Fibroblast of skin of right biceps (primary cell): ENCODE measurements at regions not wholly inside any gene's neighbourhood (a gene's known extent, or its start where the extent isn't known, plus 50 kb on each side); places are given as distances from the start of the nearest gene placed in this dataset.

ENCODE experiments used
- DNase-seq: peaks from one replicate; pipeline ENCODE4 v3.0.0-alpha.2; 2013

DNA sequence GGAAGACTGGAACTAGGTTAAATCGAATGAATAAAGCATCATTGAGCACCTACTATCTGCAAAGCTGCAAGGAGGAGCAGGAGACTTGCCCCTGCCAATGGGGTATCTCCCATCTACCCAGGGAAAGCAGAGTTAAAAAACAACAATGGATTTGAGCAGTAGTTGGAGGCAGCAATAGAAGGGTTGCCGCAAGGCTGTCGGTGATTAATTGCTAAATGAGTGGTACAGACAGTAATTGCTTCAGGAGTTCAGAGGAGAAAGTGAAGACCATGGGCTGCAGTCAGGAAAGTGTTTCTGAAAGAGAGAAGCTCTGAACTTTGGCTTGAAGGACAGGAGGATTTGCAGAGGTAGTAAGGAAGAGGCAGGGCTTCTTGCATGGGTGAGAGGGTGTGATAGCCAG lies 152.9 kb downstream of the ACTL8 start:
- DNase-seq: no peak

DNA sequence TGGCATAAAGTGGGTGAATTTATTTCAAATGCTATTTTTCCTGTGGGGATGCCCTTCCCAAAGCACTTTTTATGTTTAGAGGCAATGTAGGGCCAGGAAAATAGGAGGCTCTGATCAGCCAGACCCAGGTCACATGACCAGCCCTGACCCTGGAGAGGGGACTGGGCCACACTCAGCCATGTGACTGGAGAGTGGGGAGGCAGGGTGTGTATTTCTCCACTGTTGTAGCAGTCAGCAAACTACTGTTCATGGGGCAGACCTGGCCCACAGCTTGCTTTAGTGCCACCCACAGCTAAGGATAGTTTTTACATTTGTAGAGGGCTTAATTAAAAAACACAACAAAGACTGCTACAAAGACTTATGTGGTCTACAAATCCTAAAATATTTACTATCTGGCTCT lies 153.8 kb downstream of the ACTL8 start:
- no peak for DNase-seq

DNA sequence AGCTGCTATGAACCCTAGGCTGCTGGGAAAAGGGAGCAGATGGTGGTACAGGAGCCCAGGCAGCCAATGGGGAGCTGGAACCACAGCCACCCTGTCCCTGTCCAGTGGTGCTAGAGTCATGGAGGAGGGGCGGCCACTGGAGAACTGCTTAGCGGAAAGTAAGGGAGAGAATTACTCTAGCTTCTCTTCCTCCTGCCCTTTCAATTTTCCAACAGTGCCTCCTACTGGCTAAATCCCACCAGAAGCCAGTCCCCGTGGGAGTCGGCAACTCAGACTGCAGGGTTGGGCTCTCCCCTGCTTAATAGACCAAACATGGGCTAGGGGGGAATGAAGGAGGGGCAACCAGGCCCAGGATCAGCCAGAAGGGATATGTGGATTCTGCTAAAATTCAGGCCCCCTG lies 154.5 kb downstream of the ACTL8 start:
- peak; percentile 27 for DNase-seq

- no peak for DNase-seq
Measured at GRCh38 chr1:17911791-17912190, 156.7 kb downstream of the ACTL8 start.

DNA sequence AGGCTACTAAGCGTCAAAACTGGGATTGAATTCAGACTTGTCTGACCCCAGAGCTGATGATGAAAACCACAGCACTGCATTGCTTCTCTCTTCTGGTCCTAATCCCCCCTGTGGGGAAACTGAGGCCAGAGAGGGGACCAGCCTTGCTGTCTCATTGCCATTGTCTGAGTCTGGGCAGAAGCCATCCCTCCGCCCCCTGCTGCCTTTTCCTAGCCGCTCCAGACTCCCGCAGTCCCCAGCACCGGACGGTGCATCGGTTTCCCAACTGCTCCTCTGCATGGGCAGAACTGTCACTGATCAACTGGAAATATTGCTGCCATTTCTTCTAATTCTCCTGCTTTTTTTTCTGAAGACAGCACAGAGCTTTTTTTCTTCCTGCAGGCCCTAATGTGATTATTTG lies 157.4 kb downstream of the ACTL8 start:
- DNase-seq: no peak

DNA sequence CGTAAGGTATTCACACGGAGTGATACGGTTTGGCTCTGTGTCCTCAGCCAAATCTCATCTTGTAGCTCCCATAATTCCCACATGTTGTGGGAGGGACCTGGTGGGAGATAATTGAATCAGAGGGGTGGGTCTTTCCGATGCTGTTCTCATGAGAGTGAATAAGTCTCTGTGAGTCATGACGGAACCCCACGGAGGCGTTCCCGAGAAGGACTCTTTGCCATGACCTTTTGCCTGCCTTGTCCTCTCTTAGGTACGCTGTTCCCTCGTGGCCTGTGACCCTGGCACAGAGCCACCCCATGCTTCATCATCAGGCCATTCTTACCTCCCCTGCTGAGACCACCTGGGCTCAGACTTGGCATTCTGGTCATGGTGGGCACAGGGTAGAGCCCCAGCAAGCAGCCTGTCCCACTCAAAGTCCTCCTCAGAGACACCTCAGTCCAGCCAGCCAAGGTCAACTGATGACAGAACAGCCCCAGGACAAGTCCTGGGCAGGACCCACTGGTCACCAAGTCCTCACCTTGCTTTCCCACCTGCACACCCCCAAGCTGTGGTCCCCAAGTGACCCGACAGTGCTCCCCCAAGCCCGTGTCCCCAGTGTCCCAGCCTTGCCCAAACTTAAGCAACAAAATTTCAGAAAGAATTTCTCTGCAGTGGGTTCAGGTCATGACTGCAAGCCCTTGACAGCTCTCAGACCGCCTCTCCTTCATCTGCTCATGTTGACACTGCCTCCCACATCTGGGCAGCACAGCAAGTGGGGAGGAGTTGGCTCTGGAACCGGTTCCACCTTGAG lies 158.4 kb downstream of the ACTL8 start:
- no peak for DNase-seq

- DNase-seq: no peak
Measured at GRCh38 chr1:17914131-17914530, 159.0 kb downstream of the ACTL8 start.

DNA sequence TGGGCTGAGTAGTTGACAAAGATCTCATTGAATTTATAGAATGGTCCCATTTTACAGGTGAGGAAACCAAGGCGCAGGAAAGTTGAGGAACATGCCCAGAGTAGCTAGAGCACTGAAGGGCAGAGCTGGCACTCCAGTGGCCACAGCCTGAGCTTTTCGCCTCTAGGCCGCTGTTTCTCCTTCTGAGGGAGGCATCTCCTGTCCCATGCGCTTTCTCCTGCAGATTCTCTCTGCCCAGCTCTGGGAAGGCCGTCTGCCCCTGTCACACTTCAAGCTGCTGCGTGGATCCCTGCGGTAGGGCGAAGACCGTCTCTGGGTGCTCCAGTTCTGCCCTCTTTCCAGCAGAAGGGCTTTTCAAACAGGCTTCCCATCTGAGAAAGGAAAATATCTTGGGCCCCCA lies 159.9 kb downstream of the ACTL8 start:
- no peak for DNase-seq

- DNase-seq: no peak
Measured at GRCh38 chr1:17915511-17916197, 160.5 kb downstream of the ACTL8 start.

GRCh38 chr1:17916702-17917101 lies 161.6 kb downstream of the ACTL8 start:
- DNase-seq: no peak

- DNase-seq: peak; percentile 45
Measured at GRCh38 chr1:17919525-17920439, 164.6 kb downstream of the ACTL8 start.

DNA sequence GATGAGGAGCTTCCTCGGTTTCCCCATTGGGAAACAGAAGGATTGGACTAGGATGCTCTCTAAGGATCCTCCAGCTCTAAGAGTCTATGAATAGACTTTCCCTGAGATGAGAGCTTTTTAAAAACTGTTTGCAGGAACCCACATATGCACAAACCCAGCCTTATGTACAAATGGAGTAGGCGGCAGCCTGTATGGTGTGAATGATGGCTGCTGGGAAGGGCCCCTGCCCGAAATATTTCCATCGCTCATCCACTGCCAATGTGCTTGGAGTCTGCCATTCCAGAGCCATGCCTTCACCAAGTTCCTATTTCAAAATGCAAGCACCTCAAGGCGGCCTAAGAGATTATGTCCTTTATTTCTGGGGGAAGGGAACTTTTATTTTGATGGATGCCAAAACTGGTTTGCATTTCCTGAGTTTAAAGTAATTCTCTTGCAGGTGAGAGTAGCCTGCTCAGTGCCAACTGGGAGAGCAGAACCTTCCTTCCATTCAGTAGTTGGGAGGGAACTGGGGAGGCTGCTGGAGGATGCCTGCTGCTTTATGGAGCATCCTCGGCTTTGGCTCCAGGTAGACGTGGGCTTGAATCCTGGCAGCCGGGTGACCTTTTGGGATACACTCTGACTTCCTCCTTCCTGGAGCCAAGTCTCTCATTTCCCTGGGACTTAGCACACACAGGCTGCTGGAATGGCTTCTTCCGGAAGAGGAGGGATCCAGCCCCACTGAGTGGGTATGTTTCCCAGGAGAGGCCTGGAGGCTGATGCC lies 165.9 kb downstream of the ACTL8 start:
- DNase-seq: no peak

- peak; percentile 24 for DNase-seq
Measured at GRCh38 chr1:17922833-17923232, 167.7 kb downstream of the ACTL8 start.

DNA sequence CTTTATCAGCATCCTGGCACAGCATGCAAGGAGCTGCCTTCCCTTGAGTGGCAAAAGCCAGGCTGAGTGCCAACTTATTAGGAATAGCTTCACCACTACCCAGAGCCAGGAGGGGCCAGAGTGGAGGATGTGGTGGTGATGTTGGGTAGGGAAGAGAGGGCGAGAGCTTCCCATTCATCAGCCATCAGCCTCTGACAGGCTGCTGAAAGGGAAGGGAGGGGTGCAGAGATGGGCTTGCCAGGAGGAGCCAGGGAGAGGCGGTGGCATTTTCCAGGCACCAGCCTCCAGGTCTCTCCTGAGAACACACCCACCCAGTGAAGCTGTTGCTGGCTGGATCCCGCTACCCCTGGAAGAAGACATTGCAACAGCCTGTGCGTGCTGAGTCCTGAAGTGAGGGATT lies 168.5 kb downstream of the ACTL8 start:
- no peak for DNase-seq

DNA sequence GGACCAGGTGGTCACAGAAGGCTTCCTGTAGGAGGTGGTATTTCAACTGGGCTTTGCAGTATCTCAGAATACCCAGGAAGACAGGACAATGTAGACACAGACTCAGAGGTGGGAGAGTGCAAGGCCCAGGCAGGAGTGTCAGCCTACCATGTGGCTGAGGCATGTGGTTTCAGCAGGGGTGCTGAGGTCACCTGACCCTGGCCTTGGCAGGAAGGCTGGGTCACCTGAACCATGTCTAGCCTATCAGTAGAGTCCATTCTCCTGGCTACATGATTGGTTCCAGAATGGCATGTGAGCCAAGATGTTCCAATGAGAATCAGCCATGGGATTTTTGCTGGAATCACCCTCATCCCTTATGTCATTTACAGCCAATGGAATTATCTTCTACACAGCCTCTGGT lies 169.4 kb downstream of the ACTL8 start:
- DNase-seq: no peak

- no peak for DNase-seq
Measured at GRCh38 chr1:17925290-17926237, 170.4 kb downstream of the ACTL8 start.

- no peak for DNase-seq
Measured at GRCh38 chr1:17926906-17927305, 171.8 kb downstream of the ACTL8 start.

- DNase-seq: no peak
Measured at GRCh38 chr1:17927952-17928351, 172.8 kb downstream of the ACTL8 start.

DNA sequence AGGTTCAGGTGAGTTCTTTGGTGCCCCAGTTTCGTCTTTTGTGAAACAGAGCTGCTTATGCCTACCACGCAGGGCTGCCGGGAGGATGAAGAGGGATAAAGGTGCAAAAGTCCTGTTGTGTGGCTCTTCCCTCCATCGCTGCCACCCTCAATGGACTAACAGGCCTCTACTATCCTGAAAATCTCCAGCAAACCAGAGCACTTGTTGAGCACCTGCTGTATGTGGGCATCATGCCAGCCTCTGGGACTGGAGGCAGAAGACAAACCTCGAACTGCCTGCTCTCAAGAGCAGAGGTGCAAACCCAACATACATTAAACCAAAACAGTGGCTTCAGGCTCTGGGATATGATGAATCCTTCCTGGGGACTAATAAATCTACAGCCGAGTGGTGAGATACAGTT lies 174.1 kb downstream of the ACTL8 start:
- DNase-seq: no peak

DNA sequence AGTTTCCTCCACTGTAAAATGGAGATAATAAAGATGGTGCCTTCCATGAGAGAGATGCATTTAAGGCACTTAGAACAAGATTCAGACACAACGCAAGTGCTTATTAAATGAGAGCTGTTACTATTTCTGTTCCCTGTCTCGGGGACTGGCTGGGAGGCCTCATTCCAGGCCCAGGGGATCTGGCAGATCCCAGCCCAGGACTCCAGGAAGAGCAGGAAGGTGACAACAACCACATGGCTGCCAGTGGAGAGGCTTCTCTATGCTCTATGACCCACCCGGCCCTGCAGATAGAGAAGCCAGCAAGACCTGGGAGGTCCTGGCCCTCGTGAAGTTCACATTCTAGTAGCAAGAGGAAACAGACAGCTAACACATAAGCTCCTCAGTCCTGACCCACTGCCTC lies 175.5 kb downstream of the ACTL8 start:
- DNase-seq: no peak

DNA sequence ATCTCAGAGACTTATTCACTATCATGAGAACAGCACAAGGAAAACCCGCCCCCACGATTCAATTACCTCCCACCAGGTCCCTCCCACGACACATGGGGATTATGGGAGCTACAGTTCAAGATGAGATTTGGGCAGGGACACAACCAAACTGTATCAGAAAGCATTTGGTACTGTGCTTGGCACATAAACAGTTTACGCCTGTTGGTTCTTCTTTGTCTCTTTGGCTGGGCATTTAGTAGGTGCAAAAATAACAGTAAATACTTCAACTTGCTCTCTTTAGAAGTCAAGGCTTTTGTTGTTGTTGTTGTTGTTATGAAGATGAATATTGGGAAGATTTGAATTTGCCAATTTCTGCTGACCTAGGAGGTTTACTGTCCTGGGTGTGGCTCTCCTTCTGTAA lies 175.4 kb upstream of the IGSF21 start:
- no peak for DNase-seq

GRCh38 chr1:17933501-17933900 lies 174.1 kb upstream of the IGSF21 start:
- DNase-seq: no peak
